ENCODE measurements at regions not wholly inside any gene's neighbourhood (a gene's known extent, or its start where the extent isn't known, plus 50 kb on each side); places are given as distances from the start of the nearest gene placed in this dataset.

GRCh38 chr10:108147346-108147745 lies 982.8 kb upstream of the SORCS1 start:
- ChIA-PET POLR2A (no interaction called here), CTCF (no interaction called here)

GRCh38 chr10:108141064-108141463 lies 976.6 kb upstream of the SORCS1 start:
- POLR2A ChIA-PET: no interaction called here
- no peaks in the 10 kb centered on the region for H3K36me3 ChIP-seq (ENCODE audit: control insufficient read depth in 2 of 2, insufficient read depth in 1 of 2, low read length in 2 of 2)
- no peak overlapping the region for H3K4me3 ChIP-seq (ENCODE audit: low read depth, low read length)
- H3K9me3 ChIP-seq (ENCODE audit: control insufficient read depth, insufficient read depth, low read depth, low read length): no peaks in the 10 kb centered on the region
- TF ChIP-seq ZNF214 (tag by site-specific recombination; IDR thresholded peaks at IDR 0.05; ENCODE audit: borderline replicate concordance): no peak
- TF ChIP-seq ZNF148 (tag by site-specific recombination; IDR thresholded peaks at IDR 0.05; ENCODE audit: borderline replicate concordance): no peak
- TF ChIP-seq PRDM1 (tag by site-specific recombination; IDR thresholded peaks at IDR 0.05): no peak
- TF ChIP-seq ZNF843 (tag by site-specific recombination; IDR thresholded peaks at IDR 0.05): no peak
- TF ChIP-seq GFI1B (tag by site-specific recombination; IDR thresholded peaks at IDR 0.05): no peak
- TF ChIP-seq ELK4 (IDR thresholded peaks at IDR 0.05; ENCODE audit: borderline replicate concordance, low read depth, low read length): no peak
- TF ChIP-seq ZNF488 (tag by site-specific recombination; IDR thresholded peaks at IDR 0.05): no peak
- TF ChIP-seq ZFP3 (tag by site-specific recombination; IDR thresholded peaks at IDR 0.05; ENCODE audit: low read depth): no peak
- no peak for TF ChIP-seq ZNF76 (tag by site-specific recombination; IDR thresholded peaks at IDR 0.05; ENCODE audit: borderline replicate concordance, low read depth)
- no peak for TF ChIP-seq ZNF645 (tag by site-specific recombination; IDR thresholded peaks at IDR 0.05)
- no peaks in the 10 kb centered on the region for H3K4me1 ChIP-seq (ENCODE audit: control insufficient read depth, insufficient read depth, low read length)
- CTCF ChIA-PET: no interaction called here
- H3K27ac ChIP-seq (ENCODE audit: extremely low read depth, low read depth, low read length): no peak overlapping the region

More at GRCh38 chr10:108147346-108147745, 982.8 kb upstream of the SORCS1 start:
- no peak overlapping the region for H3K27ac ChIP-seq (ENCODE audit: extremely low read depth, low read depth, low read length)
- no peaks in the 10 kb centered on the region for H3K36me3 ChIP-seq (ENCODE audit: control insufficient read depth in 2 of 2, insufficient read depth in 1 of 2, low read length in 2 of 2)
- no peaks in the 10 kb centered on the region for H3K4me1 ChIP-seq (ENCODE audit: control insufficient read depth, insufficient read depth, low read length)
- no peaks in the 10 kb centered on the region for H3K9me3 ChIP-seq (ENCODE audit: control insufficient read depth, insufficient read depth, low read depth, low read length)
- no peak overlapping the region for H3K4me3 ChIP-seq (ENCODE audit: low read depth, low read length)
- TF ChIP-seq TRIM28 (IDR thresholded peaks at IDR 0.05; ENCODE audit: borderline replicate concordance, low read length) (peak; percentile 82), SETDB1 (IDR thresholded peaks at IDR 0.05; ENCODE audit: insufficient read length, low read length) (peak; percentile 44), ZNF18 (tag by site-specific recombination; IDR thresholded peaks at IDR 0.05) (no peak)

- POLR2A ChIA-PET: no interaction called here
- Histone ChIP-seq H3K27ac (ENCODE audit: extremely low read depth, low read depth, low read length) (no peak overlapping the region), H3K36me3 (ENCODE audit: control insufficient read depth in 2 of 2, insufficient read depth in 1 of 2, low read length in 2 of 2) (no peaks in the 10 kb centered on the region), H3K4me1 (ENCODE audit: control insufficient read depth, insufficient read depth, low read length) (no peaks in the 10 kb centered on the region), H3K4me3 (ENCODE audit: low read depth, low read length) (no peak overlapping the region), H3K9me3 (ENCODE audit: control insufficient read depth, insufficient read depth, low read depth, low read length) (no peaks in the 10 kb centered on the region)
- CTCF ChIA-PET: interaction anchor here (0.7 kb wide), 1 partner anchor 222 kb away, joined by 3 read pairs; no protein-coding TSS in a partner anchor
- TF ChIP-seq MYNN (tag by site-specific recombination; IDR thresholded peaks at IDR 0.05; ENCODE audit: borderline replicate concordance): no peak
- no peak for TF ChIP-seq ZBTB10 (tag by site-specific recombination; IDR thresholded peaks at IDR 0.05)
- no peak for TF ChIP-seq ZSCAN30 (tag by site-specific recombination; IDR thresholded peaks at IDR 0.05)
- TF ChIP-seq ZNF560 (tag by site-specific recombination; IDR thresholded peaks at IDR 0.05; ENCODE audit: borderline replicate concordance): no peak
- no peak for TF ChIP-seq ZNF510 (tag by site-specific recombination; IDR thresholded peaks at IDR 0.05; ENCODE audit: insufficient replicate concordance)
- TF ChIP-seq ZNF580 (tag by site-specific recombination; IDR thresholded peaks at IDR 0.05): no peak
- no peak for TF ChIP-seq ZBTB48 (tag by site-specific recombination; IDR thresholded peaks at IDR 0.05)
- TF ChIP-seq GLI4 (tag by site-specific recombination; IDR thresholded peaks at IDR 0.05): no peak
- TF ChIP-seq ZBTB7A (tag by site-specific recombination; IDR thresholded peaks at IDR 0.05; ENCODE audit: low read depth): no peak
Observed at GRCh38 chr10:108132303-108132702, 967.8 kb upstream of the SORCS1 start.
